ENCODE measurements at regions not wholly inside any gene's neighbourhood (a gene's known extent, or its start where the extent isn't known, plus 50 kb on each side); places are given as distances from the start of the nearest gene placed in this dataset.

DNA sequence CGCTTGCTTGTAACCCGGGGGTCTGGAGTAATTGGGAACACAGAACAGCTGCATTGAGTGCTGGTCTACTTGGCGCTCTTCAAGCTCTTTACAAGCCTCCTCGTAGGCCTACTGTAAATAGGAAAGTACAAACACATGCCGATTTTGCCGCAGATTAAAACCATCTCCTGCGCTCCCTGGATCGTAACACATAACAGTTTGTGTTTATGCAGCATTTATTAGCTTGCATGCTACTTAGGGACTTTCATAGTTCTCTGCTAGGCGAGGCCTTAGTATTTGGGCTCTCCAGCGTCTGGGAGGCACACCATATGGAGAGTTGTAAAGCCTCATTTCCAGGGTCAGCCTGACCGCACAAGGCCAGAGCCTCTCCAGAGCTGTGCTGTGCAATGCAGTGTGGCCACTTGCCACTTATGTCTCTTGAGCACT lies 84.0 kb upstream of the HAAO start:
- DNase-seq (no peak), ATAC-seq (ENCODE audit: poor library complexity) (no peak)
- intact Hi-C loops (cut with DNase I), result no loop called here

DNA sequence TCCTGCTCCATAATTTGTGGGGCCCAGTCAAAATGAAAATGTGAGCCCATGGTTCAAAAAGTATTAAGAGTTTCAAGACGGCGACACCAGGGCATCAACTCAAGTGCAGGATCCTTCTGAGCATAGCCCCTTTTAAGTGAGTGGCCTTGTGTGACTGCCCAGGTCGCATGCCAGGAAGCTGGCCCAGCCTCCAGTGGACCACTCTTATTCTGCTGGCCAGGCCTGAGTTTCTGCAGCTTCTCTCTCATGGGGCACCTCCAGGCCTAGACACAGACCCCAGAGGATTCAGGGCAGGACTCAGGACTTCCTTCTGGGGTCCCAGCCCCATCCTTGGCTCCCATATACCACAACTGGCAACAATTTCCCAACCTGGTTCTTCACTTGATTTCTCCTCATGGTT lies 83.5 kb upstream of the HAAO start:
- DNase-seq (no peak), ATAC-seq (ENCODE audit: poor library complexity) (no peak)
- intact Hi-C loops (cut with DNase I), result no loop called here

DNA sequence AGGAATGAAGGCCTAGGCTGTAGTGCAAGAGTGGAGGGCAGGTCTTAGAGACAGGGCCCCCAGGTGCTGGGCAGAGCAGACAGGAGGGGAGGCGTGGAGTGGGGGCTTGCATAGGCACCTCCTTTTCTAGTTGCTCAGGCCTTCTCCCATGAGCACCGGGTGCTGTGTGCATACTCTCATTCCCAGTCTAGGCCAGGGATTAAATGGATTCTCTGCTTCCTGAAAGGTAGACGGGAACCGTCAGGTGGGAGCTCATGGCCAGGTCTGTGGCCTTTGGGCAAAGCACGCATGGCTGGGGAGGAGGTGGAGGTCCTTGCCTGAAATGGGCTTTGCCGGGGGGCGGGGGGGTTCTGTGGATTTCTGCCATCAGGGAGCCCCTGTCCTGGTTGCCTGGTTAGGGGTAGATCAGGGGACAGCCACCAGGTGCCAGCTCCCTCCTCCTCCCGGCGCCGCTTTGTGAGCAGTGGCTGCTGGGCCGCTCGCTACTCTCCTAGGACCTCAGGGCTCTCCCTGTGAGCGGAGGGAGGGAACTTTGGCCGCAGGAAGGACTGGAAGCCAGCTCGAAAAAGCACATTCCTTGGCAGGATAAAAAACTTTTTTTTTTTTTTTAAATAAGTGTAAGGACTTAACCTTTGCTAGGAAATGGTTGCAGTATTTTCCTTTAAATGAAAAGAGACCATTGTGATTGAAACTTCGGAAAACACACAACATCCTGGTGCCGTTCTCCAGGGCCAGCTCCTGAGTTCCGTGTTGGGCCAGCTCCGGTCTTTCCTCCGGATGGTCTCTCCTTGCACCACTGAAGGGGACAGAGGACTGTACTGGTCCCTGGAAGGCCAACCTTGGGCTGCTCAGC lies 82.8 kb upstream of the HAAO start:
- DNase-seq (peak; percentile 81), ATAC-seq (ENCODE audit: poor library complexity) (peak; percentile 82)
- intact Hi-C loops (cut with DNase I), result no loop called here

DNA sequence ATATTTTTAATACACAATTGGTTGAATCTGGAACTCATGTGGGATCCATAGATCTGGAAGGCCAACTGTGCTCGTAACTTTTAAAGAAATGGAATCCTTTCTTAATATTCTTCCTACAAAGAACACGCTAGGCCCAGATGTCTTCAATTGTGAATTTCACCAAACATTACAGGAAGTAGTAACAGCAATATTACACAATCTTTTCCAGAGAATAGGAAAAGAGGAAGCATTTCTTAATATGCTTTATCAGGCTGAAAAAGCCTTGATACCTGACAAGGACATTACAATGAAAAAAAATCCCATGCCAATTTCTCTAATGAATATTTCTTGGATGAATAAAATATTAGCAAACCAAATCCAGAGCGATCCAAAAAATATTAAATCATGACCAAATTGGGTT lies 80.3 kb upstream of the HAAO start:
- intact Hi-C loops (cut with DNase I), result no loop called here
- peak; percentile 61 for ATAC-seq (ENCODE audit: poor library complexity)
- DNase-seq, result no peak

DNA sequence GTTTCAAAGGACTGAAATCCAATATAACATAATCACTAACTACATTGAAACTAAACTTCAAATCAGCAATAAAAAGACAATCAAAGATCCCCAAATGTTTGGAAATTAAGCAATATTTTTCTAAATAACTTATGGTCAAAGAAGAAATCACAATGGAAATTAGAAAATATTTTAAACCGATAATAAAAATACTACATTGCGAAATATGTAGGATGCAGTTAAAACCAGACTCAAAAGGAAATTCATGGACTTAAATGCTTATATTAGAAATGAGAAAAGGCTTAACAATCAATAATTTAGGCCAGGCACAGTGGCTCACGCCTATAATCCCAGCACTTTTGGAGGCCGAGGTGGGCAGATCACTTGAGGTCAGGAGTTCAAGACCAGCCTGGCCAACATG lies 79.0 kb upstream of the HAAO start:
- intact Hi-C loops (cut with DNase I), result no loop called here
- DNase-seq (no peak), ATAC-seq (ENCODE audit: poor library complexity) (no peak)

DNA sequence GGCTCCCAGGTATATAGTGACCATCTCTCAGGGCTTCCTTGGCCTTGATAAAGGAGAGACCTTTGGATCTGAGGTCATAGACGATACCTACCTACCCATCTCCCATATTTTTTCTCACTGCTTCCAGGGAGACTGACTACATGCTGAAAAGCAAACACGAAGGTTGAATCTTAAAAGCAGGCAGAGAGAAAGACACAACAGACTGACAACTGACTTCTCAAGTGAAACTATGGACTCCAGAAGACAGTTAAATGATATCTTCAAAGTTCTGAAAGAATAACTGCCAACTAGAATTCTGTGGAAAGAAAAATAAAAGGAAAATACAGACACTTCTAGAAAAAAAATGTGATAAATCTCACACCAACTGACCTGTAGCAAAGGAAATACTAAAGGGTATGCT lies 76.5 kb upstream of the HAAO start:
- intact Hi-C loops (cut with DNase I), result no loop called here
- no peak for DNase-seq
- ATAC-seq (ENCODE audit: poor library complexity), result no peak

DNA sequence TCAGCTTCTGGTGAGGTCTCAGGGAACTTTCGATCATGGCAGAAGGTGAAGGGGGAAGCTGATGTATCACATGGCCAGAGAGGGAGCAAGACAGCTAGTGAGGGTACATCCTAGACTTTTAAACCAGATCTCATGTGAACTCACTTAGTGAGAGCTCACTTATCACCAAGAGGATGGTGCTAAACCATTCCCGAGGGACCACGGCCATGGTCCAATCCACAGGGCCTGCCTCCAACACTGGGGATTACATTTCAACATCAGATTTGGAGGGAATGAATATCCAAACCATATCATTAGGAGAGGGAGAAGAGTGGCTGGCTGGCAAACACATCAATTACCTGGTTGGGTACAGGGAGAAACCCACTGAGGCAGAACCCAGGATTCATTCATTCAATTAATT lies 75.7 kb upstream of the HAAO start:
- intact Hi-C loops (cut with DNase I), result no loop called here
- ATAC-seq (ENCODE audit: poor library complexity), result no peak
- DNase-seq, result no peak

DNA sequence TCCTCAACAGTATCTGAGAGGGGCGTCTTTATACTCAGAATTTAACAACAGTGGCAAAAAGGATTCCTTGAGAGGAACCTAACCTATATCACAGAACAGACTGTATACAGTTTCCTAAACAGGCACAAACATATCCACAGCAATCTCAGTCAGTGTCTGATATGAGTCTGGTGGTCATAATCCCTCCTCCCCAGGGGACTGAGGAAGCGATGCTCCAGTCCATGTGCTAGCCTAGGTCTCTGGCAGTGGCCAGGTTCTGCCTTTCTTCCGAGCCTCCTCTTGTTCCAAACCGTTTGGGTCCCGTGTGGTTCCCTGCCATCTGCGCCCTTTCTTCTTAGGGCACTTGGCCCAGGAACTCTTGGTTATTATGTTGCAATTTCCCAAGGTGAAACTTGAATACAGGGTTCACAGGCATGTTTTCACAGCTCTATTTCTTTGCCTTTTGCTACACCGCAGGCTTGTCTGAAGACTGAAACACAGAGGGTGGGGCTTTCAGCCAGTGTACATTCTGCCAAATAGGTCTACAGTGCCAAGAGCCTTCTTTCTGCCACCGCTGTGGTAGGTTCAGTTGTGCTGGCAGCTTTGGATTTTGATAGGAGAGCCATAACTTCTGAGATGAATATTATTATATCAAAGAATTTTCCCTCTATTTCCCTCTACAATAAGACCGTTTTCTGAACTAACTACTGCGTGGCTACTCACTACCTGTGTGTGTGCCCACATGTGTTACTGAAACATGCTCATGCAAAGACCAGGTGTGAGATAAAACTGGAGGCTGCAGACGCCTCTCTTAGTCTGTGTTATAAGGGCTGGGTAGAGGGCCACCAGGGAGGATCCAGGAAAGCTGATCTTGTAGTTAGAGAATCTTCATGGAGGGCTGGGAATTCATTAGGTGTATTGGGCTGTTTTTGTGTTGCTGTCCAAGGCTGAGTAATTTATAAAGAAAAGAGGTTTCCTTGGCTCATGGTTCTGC lies 75.0 kb upstream of the HAAO start:
- ATAC-seq (ENCODE audit: poor library complexity), result peak; percentile 42
- no peak for DNase-seq
- intact Hi-C loops (cut with DNase I), result no loop called here

DNA sequence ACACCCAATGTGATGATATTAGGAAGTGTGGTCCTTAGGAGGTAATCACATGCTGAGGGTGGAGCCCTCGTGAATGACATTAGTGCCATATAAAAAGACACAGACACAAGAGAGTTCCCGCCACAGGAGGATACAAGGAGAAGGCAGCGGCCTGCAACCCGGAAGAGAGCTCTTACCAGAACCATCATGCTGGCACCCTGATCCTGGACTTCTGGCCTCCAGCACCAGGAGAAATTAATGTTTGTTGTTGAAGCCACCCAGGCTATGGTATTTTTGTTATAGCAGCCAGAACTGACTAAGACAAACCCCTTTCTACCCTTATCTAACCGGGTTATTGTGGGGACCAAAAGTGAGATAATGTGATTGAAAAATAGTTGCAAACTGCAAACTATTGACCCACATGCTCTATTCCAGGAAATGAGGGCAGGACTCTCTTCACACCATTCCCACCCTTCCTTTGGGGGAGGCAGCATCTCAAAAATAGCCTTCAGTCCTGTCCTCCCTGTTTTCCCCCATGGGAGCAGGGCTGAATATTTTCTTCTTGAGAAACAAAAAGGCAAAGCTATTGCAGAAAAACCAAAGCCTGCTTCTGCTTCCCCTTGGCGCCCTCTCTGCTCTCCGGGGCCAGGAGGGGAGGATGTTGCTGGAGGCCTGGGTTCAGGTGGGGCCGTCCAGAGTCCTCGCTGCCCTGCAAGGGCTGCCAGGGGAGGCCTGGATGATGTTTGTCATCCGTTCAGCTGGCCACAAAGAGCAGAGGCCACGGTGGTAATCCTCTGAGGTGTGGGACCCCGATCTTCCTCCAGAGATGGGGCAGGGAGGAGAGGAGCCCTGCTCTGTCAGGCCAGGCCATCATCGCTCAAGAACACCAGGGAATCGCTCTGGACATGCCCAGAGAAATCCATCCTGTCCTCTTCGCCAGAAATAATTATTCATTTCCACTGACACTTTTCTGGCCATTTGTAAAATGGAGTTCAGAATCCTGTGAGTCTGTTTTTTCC lies 73.8 kb upstream of the HAAO start:
- ATAC-seq (ENCODE audit: poor library complexity), result peak; percentile 82
- DNase-seq, result peak; percentile 78
- intact Hi-C loops (cut with DNase I), result no loop called here

DNA sequence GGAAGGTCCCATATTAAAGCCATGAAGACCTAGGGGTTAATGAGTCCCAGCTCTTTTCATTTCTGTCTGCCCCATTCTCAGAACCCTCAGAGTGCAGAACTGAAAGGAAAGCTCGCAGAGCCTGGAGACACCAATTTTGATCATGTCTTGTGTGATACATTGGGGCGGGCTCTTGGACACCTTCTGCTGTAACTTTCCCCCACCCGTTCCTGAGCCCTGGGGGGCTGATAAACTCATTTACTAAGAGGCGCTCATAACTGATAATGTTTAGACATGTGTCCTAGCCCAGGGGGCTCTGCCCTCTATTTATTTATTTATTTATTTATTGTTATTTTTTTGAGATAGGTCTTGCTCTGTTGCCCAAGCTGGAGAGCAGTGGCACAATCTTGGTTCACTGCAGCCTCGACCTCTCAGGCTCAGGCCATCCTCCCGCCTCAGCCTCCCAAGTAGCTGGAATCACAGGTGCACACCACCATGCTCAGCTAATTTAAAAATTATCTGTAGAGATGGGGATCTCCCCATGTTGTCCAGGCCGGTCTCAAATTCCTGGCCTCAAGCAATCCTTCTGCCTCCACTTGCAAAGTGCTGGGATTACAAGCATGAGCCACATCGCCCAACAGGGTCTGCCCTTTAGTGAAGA lies 72.4 kb upstream of the HAAO start:
- no peak for ATAC-seq (ENCODE audit: poor library complexity)
- intact Hi-C loops (cut with DNase I), result no loop called here
- DNase-seq, result no peak

DNA sequence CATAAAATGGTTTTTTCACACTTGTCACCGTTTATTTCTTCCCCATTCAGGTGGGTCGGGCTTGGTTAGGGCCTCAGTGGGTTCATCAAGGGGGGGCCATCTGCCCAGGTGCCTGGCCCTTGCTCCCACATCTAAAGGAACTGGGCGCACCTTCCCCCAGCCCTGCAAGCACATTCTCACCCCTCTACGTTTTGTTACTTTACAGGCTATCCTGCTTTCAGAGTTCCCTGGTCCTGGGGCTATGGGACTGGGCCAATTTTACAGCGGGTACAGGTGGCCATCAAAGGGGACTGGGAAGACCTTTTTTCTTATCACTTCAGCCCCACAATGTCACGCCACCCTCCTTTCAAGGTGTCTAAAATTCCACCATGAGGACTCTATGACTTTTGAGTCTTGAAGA lies 71.8 kb upstream of the HAAO start:
- intact Hi-C loops (cut with DNase I), result no loop called here
- DNase-seq, result no peak
- no peak for ATAC-seq (ENCODE audit: poor library complexity)

DNA sequence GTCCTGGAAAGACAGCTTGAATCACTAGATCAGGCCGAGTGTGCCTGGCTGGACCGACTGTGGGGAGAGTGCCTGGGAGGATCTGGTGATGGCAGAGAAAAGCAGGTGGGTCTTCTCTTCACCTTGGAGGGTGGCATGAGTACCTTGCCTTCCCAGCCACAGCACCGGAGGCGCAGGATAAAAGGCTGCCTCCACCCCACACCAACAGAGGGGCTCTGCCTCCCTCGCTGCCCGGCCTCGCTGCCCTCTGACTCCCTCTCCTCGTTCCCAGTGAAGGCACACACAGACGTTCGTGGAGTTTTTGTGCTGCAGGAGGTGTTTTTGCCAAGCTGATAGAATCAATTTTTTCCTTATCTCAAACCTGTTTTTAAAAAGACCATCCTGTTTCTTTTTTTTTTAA lies 71.4 kb upstream of the HAAO start:
- intact Hi-C loops (cut with DNase I), result no loop called here
- DNase-seq (no peak), ATAC-seq (ENCODE audit: poor library complexity) (no peak)

DNA sequence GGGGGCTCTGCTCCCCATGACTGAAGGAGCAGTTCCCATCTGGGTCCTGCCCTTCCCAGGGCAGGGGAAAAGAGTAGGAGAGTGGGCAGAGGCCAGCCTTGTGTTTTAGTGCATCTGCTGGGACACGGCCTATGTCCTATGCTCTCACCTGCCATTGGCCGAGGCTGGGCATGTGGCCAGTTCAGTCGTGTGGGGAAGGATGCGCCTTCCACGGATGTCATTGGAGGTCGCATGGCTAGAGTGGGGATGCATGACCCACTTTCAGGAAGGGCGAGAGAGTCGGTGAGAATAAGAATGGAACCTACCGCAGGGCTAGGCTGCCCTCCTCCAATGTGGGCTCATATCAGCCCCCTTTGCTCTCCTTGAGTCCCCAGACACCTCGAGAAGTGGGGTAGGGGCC lies 70.9 kb upstream of the HAAO start:
- ATAC-seq (ENCODE audit: poor library complexity), result no peak

DNA sequence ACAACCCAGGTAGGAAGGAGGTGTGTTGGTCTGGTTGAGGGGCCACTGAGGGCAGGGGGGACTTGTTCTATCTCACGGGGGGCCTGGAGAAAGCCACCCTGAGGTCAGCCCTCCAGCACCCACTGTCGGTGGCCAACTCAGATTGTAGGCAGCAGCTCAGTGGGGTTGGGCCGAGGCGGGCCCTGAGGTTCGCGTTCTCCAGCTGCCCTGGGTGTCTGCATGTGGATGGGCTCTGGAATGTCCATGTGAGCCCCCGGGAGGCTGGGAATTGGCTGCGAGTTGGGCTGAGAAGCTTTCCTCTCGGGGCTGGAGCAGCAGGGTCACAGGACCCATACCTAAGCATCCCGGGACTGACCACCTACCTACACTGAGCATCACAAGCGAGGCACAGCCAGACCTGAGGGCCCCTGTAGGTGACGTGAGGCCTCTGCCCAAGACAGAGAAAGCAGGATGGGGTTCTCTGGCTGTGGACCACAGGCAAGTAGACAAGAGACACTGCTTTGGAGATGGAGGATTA lies 70.3 kb upstream of the HAAO start:
- ATAC-seq (ENCODE audit: poor library complexity), result no peak
- intact Hi-C loops (cut with DNase I), result no loop called here

More for the DNA sequence above, 70.9 kb upstream of the HAAO start:
- DNase-seq, result no peak
- intact Hi-C loops (cut with DNase I), result no loop called here

DNA sequence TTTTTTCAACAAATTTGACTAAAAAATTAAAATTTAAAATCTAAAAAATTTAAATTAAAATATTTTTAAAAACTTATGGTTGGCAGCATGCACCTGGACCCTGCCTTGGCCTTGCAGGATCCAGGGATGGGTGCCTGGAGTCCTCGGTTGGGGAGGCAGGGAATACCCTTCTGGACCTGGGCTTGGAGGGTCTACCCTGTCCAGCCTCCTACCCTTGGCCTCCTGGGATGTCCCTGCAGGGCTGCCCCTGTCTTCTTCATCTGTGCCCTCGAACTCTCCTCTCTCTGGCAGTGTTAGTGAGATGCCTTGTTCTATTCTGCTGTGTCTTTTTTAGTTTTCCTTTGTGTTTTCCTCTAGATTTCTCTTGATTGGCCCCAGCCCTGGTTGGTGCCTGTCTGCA lies 68.9 kb upstream of the HAAO start:
- intact Hi-C loops (cut with DNase I), result no loop called here
- DNase-seq (no peak), ATAC-seq (ENCODE audit: poor library complexity) (no peak)

More for the DNA sequence above, 70.3 kb upstream of the HAAO start:
- no peak for DNase-seq

DNA sequence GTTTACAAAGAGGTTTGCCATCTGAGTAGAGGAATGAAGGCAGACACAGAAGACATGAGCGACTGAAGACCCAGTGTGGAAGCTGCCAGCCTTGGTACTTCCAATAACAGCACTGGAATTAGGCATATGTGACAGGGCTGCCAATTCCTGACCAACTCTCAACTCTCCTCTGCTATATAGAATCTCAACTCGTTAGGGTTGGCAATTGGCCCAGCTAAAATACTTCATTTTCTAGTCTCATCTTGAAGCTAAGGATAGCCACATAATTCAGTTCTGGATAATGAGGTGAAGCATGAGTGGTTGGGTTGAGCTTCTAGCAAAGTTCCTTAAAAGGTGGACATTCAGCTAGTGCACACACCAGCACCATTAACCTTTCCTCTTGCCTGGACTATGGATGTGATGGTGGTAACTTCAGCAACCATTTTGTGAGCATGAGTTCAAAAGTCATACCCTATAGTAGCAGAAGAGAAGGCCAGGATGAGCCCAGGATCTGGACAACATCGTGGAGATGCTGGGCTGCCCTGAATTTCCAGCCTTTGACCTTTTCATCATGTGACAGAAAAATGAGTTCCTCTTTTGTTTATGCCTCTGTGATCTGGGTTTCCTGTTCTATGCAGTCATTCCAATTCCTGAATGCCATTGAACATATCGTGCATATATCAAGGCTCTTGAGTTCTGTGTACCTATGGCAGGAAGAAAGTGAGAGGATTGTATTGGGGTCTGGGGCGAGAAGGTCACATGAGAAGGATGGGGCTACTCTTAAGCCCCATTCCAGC lies 68.1 kb upstream of the HAAO start:
- no peak for DNase-seq
- intact Hi-C loops (cut with DNase I), result no loop called here
- ATAC-seq (ENCODE audit: poor library complexity), result no peak

DNA sequence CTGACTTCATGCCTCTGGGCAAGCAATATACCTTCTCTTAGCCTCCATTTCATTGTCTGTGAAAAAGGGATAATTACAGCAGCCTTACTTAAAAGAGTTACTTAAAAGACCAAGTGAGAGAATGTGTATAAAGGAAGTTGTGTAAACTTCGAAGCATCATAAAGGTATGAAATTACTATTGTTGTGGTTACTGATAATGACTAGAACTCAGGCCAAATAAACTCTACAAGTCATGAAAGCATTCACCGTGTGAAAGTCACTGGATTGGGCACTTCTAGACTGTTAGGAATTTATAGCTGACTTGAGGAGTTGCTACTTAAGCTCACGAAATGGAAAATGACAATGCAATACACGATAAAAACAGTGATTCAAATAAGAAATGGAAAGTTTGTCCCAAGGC lies 67.4 kb upstream of the HAAO start:
- intact Hi-C loops (cut with DNase I), result loop anchor here (5.0 to 10.0 kb wide), 2 partner anchors 73 to 375 kb away; no protein-coding TSS in a partner anchor
- ATAC-seq (ENCODE audit: poor library complexity), result no peak
- DNase-seq, result no peak

Data from Right ventricle myocardium superior (tissue), 1 donor.